ENCODE measurements at regions not wholly inside any gene's neighbourhood (a gene's known extent, or its start where the extent isn't known, plus 50 kb on each side); places are given as distances from the start of the nearest gene placed in this dataset.

- H3K36me3 ChIP-seq (ENCODE audit: control insufficient read depth, low read length), result no peaks in the 10 kb centered on the region
- no peaks in the 10 kb centered on the region for H3K9me2 ChIP-seq (replicated peaks; ENCODE audit: control insufficient read depth, low read length)
- peaks cover 6% of the 10 kb centered on the region; the same call in 1 of the 2 replicates for H3K4me1 ChIP-seq (ENCODE audit: control insufficient read depth, low read length)
- H3K27me3 ChIP-seq (ENCODE audit: control insufficient read depth, low read length), result no peaks in the 10 kb centered on the region
- H3K27ac ChIP-seq (ENCODE audit: low read depth, low read length), result no peak overlapping the region
- H3K79me2 ChIP-seq (ENCODE audit: control insufficient read depth, low read length), result no peaks in the 10 kb centered on the region
- no peaks in the 10 kb centered on the region for H3K9me3 ChIP-seq (ENCODE audit: control insufficient read depth, insufficient read depth, low read length)
- TF ChIP-seq EZH2phosphoT487 (IDR thresholded peaks at IDR 0.05; ENCODE audit: borderline replicate concordance, low read length), result no peak
- no peak for TF ChIP-seq CTCF (IDR thresholded peaks at IDR 0.05; ENCODE audit: low read depth, low read length, poor library complexity, severe bottlenecking)
- no peak overlapping the region for H3K4me3 ChIP-seq (ENCODE audit: low read length)
- no peaks in the 10 kb centered on the region for H3F3A ChIP-seq (ENCODE audit: control insufficient read depth, insufficient read depth)
- H4K20me1 ChIP-seq (ENCODE audit: control insufficient read depth, insufficient read depth, low read depth, low read length), result no peaks in the 10 kb centered on the region
- no peak overlapping the region for H3K4me2 ChIP-seq (ENCODE audit: low read length)
Observed at GRCh38 chrX:38988301-38988700, 187.0 kb downstream of the MID1IP1 start.

- Histone ChIP-seq H3K36me3 (ENCODE audit: control insufficient read depth, low read length) (no peaks in the 10 kb centered on the region), H3K4me1 (ENCODE audit: control insufficient read depth, low read length) (peaks cover 6% of the 10 kb centered on the region; the same call in 1 of the 2 replicates), H3K4me2 (ENCODE audit: low read length) (no peak overlapping the region), H4K20me1 (ENCODE audit: control insufficient read depth, insufficient read depth, low read depth, low read length) (no peaks in the 10 kb centered on the region), H3K27ac (ENCODE audit: low read depth, low read length) (no peak overlapping the region), H3K27me3 (ENCODE audit: control insufficient read depth, low read length) (no peaks in the 10 kb centered on the region), H3K79me2 (ENCODE audit: control insufficient read depth, low read length) (no peaks in the 10 kb centered on the region), H3K9me3 (ENCODE audit: control insufficient read depth, insufficient read depth, low read length) (no peaks in the 10 kb centered on the region), H3F3A (ENCODE audit: control insufficient read depth, insufficient read depth) (no peaks in the 10 kb centered on the region), H3K4me3 (ENCODE audit: low read length) (no peak overlapping the region), H3K9me2 (replicated peaks; ENCODE audit: control insufficient read depth, low read length) (no peaks in the 10 kb centered on the region)
- no peak for TF ChIP-seq EZH2phosphoT487 (IDR thresholded peaks at IDR 0.05; ENCODE audit: borderline replicate concordance, low read length)
- TF ChIP-seq CTCF (IDR thresholded peaks at IDR 0.05; ENCODE audit: low read depth, low read length, poor library complexity, severe bottlenecking), result no peak
Observed at GRCh38 chrX:38989076-38989475, 187.8 kb downstream of the MID1IP1 start.

GRCh38 chrX:38991656-38992440, 190.6 kb downstream of the MID1IP1 start:
- no peak overlapping the region for H3K4me3 ChIP-seq (ENCODE audit: low read length)
- H3K27ac ChIP-seq (ENCODE audit: low read depth, low read length), result no peak overlapping the region
- H3K9me3 ChIP-seq (ENCODE audit: control insufficient read depth, insufficient read depth, low read length), result no peaks in the 10 kb centered on the region
- no peaks in the 10 kb centered on the region for H3K27me3 ChIP-seq (ENCODE audit: control insufficient read depth, low read length)
- peaks cover 5% of the 10 kb centered on the region; the same call in 1 of the 2 replicates for H3K4me1 ChIP-seq (ENCODE audit: control insufficient read depth, low read length)
- H3K9me2 ChIP-seq (replicated peaks; ENCODE audit: control insufficient read depth, low read length), result no peaks in the 10 kb centered on the region
- no peak for TF ChIP-seq CTCF (IDR thresholded peaks at IDR 0.05; ENCODE audit: low read depth, low read length, poor library complexity, severe bottlenecking)
- H3K79me2 ChIP-seq (ENCODE audit: control insufficient read depth, low read length), result no peaks in the 10 kb centered on the region
- H4K20me1 ChIP-seq (ENCODE audit: control insufficient read depth, insufficient read depth, low read depth, low read length), result no peaks in the 10 kb centered on the region
- no peaks in the 10 kb centered on the region for H3K36me3 ChIP-seq (ENCODE audit: control insufficient read depth, low read length)
- no peak overlapping the region for H3K4me2 ChIP-seq (ENCODE audit: low read length)
- no peaks in the 10 kb centered on the region for H3F3A ChIP-seq (ENCODE audit: control insufficient read depth, insufficient read depth)

Measured in DOHH2 (cell line).